HCT116 (cell line): ENCODE measurements at regions not wholly inside any gene's neighbourhood (a gene's known extent, or its start where the extent isn't known, plus 50 kb on each side); places are given as distances from the start of the nearest gene placed in this dataset.

Experiments
- ATAC-seq: fragments of 200-7000 bp; cut with Tn5 transposase; 2 replicates; pipeline ENCODE4 v1.9.1; 2020; ENCODE audit warnings: mild to moderate bottlenecking, moderate library complexity
- BruUV-seq: library from RNA; stranded (reverse); fragments of 400-500 nt; replicated peaks from 2 replicates; lab custom pipeline; 2021; lab: Mats Ljungman, UMichigan
- CTCF ChIA-PET: fragments of 300-600 bp; sonication (Branson Sonifier 250); formaldehyde crosslinking; loops from one replicate; lab custom pipeline; 2021; ENCODE audit warnings: antibody characterized with exemption; lab: Charles Lee
- POLR2A ChIA-PET: fragments of 300-600, 350-600 bp; sonication (Branson Sonifier 250); formaldehyde crosslinking; loops from one replicate; lab custom pipeline; 2021; ENCODE audit warnings: antibody characterized with exemption; lab: Charles Lee
- RAD21 ChIA-PET, 2 experiments: fragments of 300-600 bp; sonication (Branson Sonifier 250); formaldehyde crosslinking; loops; one replicate each; lab custom pipeline; 2023; ENCODE audit warnings: low total read pairs in 2 of 2; ENCODE audit not compliant: uncharacterized antibody in 2 of 2, unreplicated experiment in 2 of 2, low non-redundant PET in 1 of 2; lab: Charles Lee
- DNase-seq: peaks from one replicate; pipeline ENCODE4 v3.0.0-alpha.2; 2010; ENCODE audit warnings: low read depth, low spot score
- H2AFZ ChIP-seq: fragments of 200-600 bp; shearing (Covaris generic), sonication (generic); 2 replicates; pipeline ENCODE4 v1.6.1; 2017; ENCODE audit warnings: low read depth, mixed run types, mixed read lengths, antibody characterized with exemption, low read length; ENCODE audit not compliant: poor library complexity, severe bottlenecking
- H3K27ac ChIP-seq: 2 replicates; pipeline ENCODE4 v1.5.1; 2012; ENCODE audit warnings: low read depth, low read length
- H3K27me3 ChIP-seq: fragments of 200-600 bp; sonication (generic); 2 replicates; pipeline ENCODE4 v1.6.1; 2016; ENCODE audit warnings: mixed run types, low read length, mixed read lengths; ENCODE audit not compliant: insufficient read depth
- H3K36me3 ChIP-seq, 2 experiments: fragments of 200-500 bp in 1 of 2; fragments of 200-600 bp in 1 of 2; sonication (Bioruptor generic) in 1 of 2; sonication (generic) in 1 of 2; 2 replicates each; pipeline versions ENCODE4 v1.5.1 to v1.6.1; 2014 to 2016; ENCODE audit warnings: low read length in 2 of 2, inconsistent platforms in 1 of 2, mixed read lengths in 1 of 2, mixed run types in 1 of 2; ENCODE audit not compliant: insufficient read depth in 2 of 2, control insufficient read depth in 1 of 2
- H3K4me1 ChIP-seq, 2 experiments: fragments of 200-600 bp in 1 of 2; sonication (generic) in 1 of 2; 2 replicates each; pipeline versions ENCODE4 v1.5.1 to v1.6.1; 2012 to 2017; ENCODE audit warnings: low read length in 2 of 2, inconsistent platforms in 1 of 2, mild to moderate bottlenecking in 1 of 2, mixed read lengths in 1 of 2, mixed run types in 1 of 2, moderate library complexity in 1 of 2; ENCODE audit not compliant: insufficient read depth in 2 of 2, control insufficient read depth in 1 of 2
- H3K4me2 ChIP-seq: fragments of 200-600 bp; sonication (generic); 2 replicates; pipeline ENCODE4 v1.6.1; 2017; ENCODE audit warnings: mixed run types, low read length, mixed read lengths
- H3K4me3 ChIP-seq, 2 experiments: fragments of 200-600 bp in 1 of 2; sonication (generic) in 1 of 2; replicated peaks in 1 of 2; 2 replicates each; pipeline ENCODE4 v1.5.1; 2011 to 2016; ENCODE audit warnings: low read length in 2 of 2, control low read depth in 1 of 2, low read depth in 1 of 2, mild to moderate bottlenecking in 1 of 2, mixed read lengths in 1 of 2, mixed run types in 1 of 2
- H3K79me2 ChIP-seq: fragments of 200-600 bp; sonication (generic); 2 replicates; pipeline ENCODE4 v1.6.1; 2017; ENCODE audit warnings: mild to moderate bottlenecking, mixed run types, low read length, moderate library complexity, mixed read lengths; ENCODE audit not compliant: insufficient read depth
- H3K9ac ChIP-seq: fragments of 200-600 bp; sonication (generic); 2 replicates; pipeline ENCODE4 v1.6.1; 2016; ENCODE audit warnings: low read length, mixed read lengths
- H3K9me2 ChIP-seq: fragments of 200-600 bp; sonication (generic), shearing (Covaris generic); 2 replicates; pipeline ENCODE4 v1.6.1; 2017; ENCODE audit warnings: mixed run types, mild to moderate bottlenecking, moderate library complexity; ENCODE audit not compliant: insufficient read depth
- H3K9me3 ChIP-seq, 2 experiments: fragments of 200-500 bp in 1 of 2; fragments of 200-600 bp in 1 of 2; sonication (Bioruptor generic) in 1 of 2; sonication (generic) in 1 of 2; 2 replicates each; pipeline ENCODE4 v1.6.1; 2014 to 2017; ENCODE audit warnings: low read length in 2 of 2, mixed read lengths in 2 of 2, inconsistent platforms in 1 of 2, low read depth in 1 of 2, mild to moderate bottlenecking in 1 of 2, mixed run types in 1 of 2, moderate library complexity in 1 of 2; ENCODE audit not compliant: control insufficient read depth in 1 of 2, insufficient read depth in 1 of 2
- H4K20me1 ChIP-seq: fragments of 200-600 bp; sonication (generic), shearing (Covaris generic); 2 replicates; pipeline ENCODE4 v1.6.1; 2017; ENCODE audit warnings: mixed run types, mild to moderate bottlenecking, moderate library complexity; ENCODE audit not compliant: insufficient read depth
- CBX3 ChIP-seq: IDR thresholded peaks from 2 replicates; pipeline ENCODE4 v1.6.1; 2012; ENCODE audit warnings: low read depth
- CEBPB ChIP-seq: IDR thresholded peaks from 2 replicates; pipeline ENCODE4 v1.6.1; 2012; ENCODE audit warnings: low read depth
- CTCF ChIP-seq, 3 experiments: fragments of 200-600 bp in 1 of 3; sonication (generic) in 1 of 3; IDR thresholded peaks in 2 of 3; conservative IDR thresholded peaks in 1 of 3; 2 replicates each; pipeline ENCODE4 v1.5.1; 2012 to 2017; ENCODE audit warnings: low read depth in 2 of 3, low read length in 2 of 3, antibody characterized with exemption in 1 of 3, borderline replicate concordance in 1 of 3, control low read depth in 1 of 3, mild to moderate bottlenecking in 1 of 3, mixed read lengths in 1 of 3, mixed run types in 1 of 3, moderate library complexity in 1 of 3; ENCODE audit not compliant: insufficient read depth in 1 of 3
- ELF1 ChIP-seq: IDR thresholded peaks from 2 replicates; pipeline ENCODE4 v1.6.1; 2012; ENCODE audit warnings: low read depth, borderline replicate concordance
- EZH2 ChIP-seq: fragments of 200-600 bp; sonication (generic); IDR thresholded peaks from 2 replicates; pipeline ENCODE4 v1.6.1; 2017; ENCODE audit warnings: antibody characterized with exemption, mixed run types
- EZH2phosphoT487 ChIP-seq: fragments of 200-600 bp; IDR thresholded peaks from 2 replicates; pipeline ENCODE4 v1.6.1; 2018; ENCODE audit warnings: antibody characterized with exemption, borderline replicate concordance
- POLR2A ChIP-seq: IDR thresholded peaks from 2 replicates; pipeline ENCODE4 v1.7.0; 2011; ENCODE audit warnings: borderline replicate concordance; ENCODE audit not compliant: insufficient read depth, insufficient read length; ENCODE audit errors: extremely low read depth
- RAD21 ChIP-seq: IDR thresholded peaks from 2 replicates; pipeline ENCODE4 v1.6.1; 2012; ENCODE audit warnings: low read depth, mild to moderate bottlenecking
- SRF ChIP-seq: IDR thresholded peaks from 2 replicates; pipeline ENCODE4 v1.6.1; 2012; ENCODE audit warnings: low read depth
- TCF7L2 ChIP-seq: IDR thresholded peaks from 2 replicates; pipeline ENCODE4 v1.7.0; 2011; ENCODE audit warnings: borderline replicate concordance, inconsistent platforms; ENCODE audit not compliant: insufficient read depth, insufficient read length; ENCODE audit errors: extremely low read depth
- YY1 ChIP-seq: IDR thresholded peaks from 2 replicates; pipeline ENCODE4 v1.6.1; 2011; ENCODE audit warnings: low read length, low read depth, moderate library complexity, mild to moderate bottlenecking; ENCODE audit not compliant: insufficient replicate concordance; ENCODE audit errors: extremely low read depth
- ZBTB33 ChIP-seq: IDR thresholded peaks from 2 replicates; pipeline ENCODE4 v1.6.1; 2011; ENCODE audit warnings: mild to moderate bottlenecking, low read length, moderate library complexity; ENCODE audit not compliant: insufficient replicate concordance; ENCODE audit errors: extremely low read depth
- ZNF274 ChIP-seq: fragments of 200-500 bp; sonication (Bioruptor generic); IDR thresholded peaks from 2 replicates; pipeline ENCODE4 v1.6.1; 2014; ENCODE audit warnings: mild to moderate bottlenecking, low read depth, low read length, inconsistent platforms
- intact Hi-C: fragments of 100-400 bp; cut with micrococcal nuclease; formaldehyde crosslinking; loops from 2 replicates; pipeline ENCODE4 v1.10.0; 2022

GRCh38 chr6:92188016-92188415, 1231.3 kb downstream of the EPHA7 start:
- Histone ChIP-seq H3K27me3 (no peaks in the 10 kb centered on the region), H3K9ac (no peak overlapping the region), H3K4me3 (no peak overlapping the region), H3K9me2 (no peaks in the 10 kb centered on the region), H3K9me3 (peaks cover 0 to 12% of the 10 kb centered on the region in 2 experiments; a peak in 1 of 4 replicates), H3K4me1 (no peaks in the 10 kb centered on the region), H3K79me2 (no peaks in the 10 kb centered on the region), H3K27ac (no peak overlapping the region), H3K36me3 (no peaks in the 10 kb centered on the region), H4K20me1 (no peaks in the 10 kb centered on the region), H3K4me2 (no peak overlapping the region), H2AFZ (no peak overlapping the region)
- ChIA-PET POLR2A (no interaction called here), CTCF (no interaction called here), RAD21 (no interaction called here)
- intact Hi-C loops = no loop called here
- ATAC-seq (no peak), DNase-seq (no peak)
- BruUV-seq = no TSS peak
- TF ChIP-seq ELF1 (no peak), YY1 (no peak), TCF7L2 (no peak), CBX3 (no peak), POLR2A (no peak), ZNF274 (no peak), ZBTB33 (no peak)

DNA sequence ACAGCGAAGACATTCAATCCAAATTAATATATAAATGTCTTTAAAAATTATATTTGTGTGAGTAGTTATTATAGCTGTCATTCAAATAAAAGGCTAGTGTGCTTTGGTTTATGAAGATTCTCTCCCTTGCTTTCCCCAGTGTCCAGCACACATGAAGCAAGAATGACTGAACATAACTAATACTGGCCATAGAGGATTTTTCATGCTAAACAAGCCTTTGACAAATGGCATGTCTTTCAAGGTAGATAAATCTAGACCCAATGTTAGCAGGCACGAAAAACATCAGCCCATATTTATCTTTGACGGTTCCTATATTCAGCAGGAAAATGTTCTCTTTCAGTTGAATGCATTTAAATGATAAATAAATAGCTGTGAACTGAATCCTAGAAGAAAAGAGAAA, 1234.4 kb downstream of the EPHA7 start:
- no peak for ATAC-seq
- H3K27ac ChIP-seq = no peak overlapping the region
- H3K79me2 ChIP-seq = no peaks in the 10 kb centered on the region
- no peak overlapping the region for H3K4me3 ChIP-seq
- H3K36me3 ChIP-seq = no peaks in the 10 kb centered on the region
- H3K4me2 ChIP-seq = no peak overlapping the region
- H3K9me2 ChIP-seq = no peaks in the 10 kb centered on the region
- H4K20me1 ChIP-seq = no peaks in the 10 kb centered on the region
- H2AFZ ChIP-seq = no peak overlapping the region
- H3K9me3 ChIP-seq = peaks cover 0 to 21% of the 10 kb centered on the region in 2 experiments; a peak in 1 of 4 replicates
- BruUV-seq = no TSS peak
- H3K9ac ChIP-seq = no peak overlapping the region
- ChIA-PET POLR2A (no interaction called here), CTCF (no interaction called here), RAD21 (no interaction called here)
- H3K27me3 ChIP-seq = no peaks in the 10 kb centered on the region
- no peak for DNase-seq
- H3K4me1 ChIP-seq = no peaks in the 10 kb centered on the region
- intact Hi-C loops = no loop called here
- TF ChIP-seq EZH2 = no peak
- no peak for TF ChIP-seq CTCF (IDR thresholded peaks at IDR 0.05 in 2 of 3, conservative IDR thresholded peaks at IDR 0.05 in 1 of 3; ENCODE audit: borderline replicate concordance in 1 of 3, insufficient read depth in 1 of 3, low read depth in 2 of 3, low read length in 2 of 3)
- TF ChIP-seq TCF7L2 = no peak
- TF ChIP-seq CEBPB = no peak
- TF ChIP-seq SRF = no peak
- TF ChIP-seq RAD21 = no peak
- TF ChIP-seq CBX3 = no peak
- TF ChIP-seq YY1 = no peak
- no peak for TF ChIP-seq EZH2phosphoT487
- no peak for TF ChIP-seq ZNF274
- TF ChIP-seq POLR2A = no peak
- no peak for TF ChIP-seq ZBTB33
